GM23338 (cell line): ENCODE measurements at regions not wholly inside any gene's neighbourhood (a gene's known extent, or its start where the extent isn't known, plus 50 kb on each side); places are given as distances from the start of the nearest gene placed in this dataset.
A peak's percentile ranks its signal among the peaks of the same experiment; 100 is the strongest.

ENCODE experiments used
- ATAC-seq: fragments of 200-7000 bp; cut with Tn5 transposase; 3 replicates; pipeline ENCODE4 v1.9.1; 2020
- DNase-seq: peaks from one replicate; pipeline ENCODE4 v3.0.0-alpha.2; 2015; ENCODE audit warnings: low spot score
- H2AFZ ChIP-seq: fragments of 200-600 bp; sonication (generic); 2 replicates; pipeline ENCODE4 v1.8.0; 2016; ENCODE audit warnings: antibody characterized with exemption, mild to moderate bottlenecking, moderate library complexity
- H3F3A ChIP-seq: fragments of 200-600 bp; sonication (generic); replicated peaks from 2 replicates; pipeline ENCODE4 v1.8.0; 2017; ENCODE audit warnings: antibody characterized with exemption, mixed run types, low read depth
- H3K27ac ChIP-seq: fragments of 200-600 bp; sonication (generic); 2 replicates; pipeline ENCODE4 v1.6.1; 2016; ENCODE audit warnings: low read depth
- H3K27me3 ChIP-seq: fragments of 200-600 bp; sonication (generic); 2 replicates; pipeline ENCODE4 v1.8.0; 2016; ENCODE audit warnings: mild to moderate bottlenecking, mixed run types, moderate library complexity; ENCODE audit not compliant: insufficient read depth
- H3K36me3 ChIP-seq: fragments of 200-600 bp; sonication (generic); 2 replicates; pipeline ENCODE4 v1.8.0; 2016; ENCODE audit warnings: mild to moderate bottlenecking; ENCODE audit not compliant: insufficient read depth
- H3K4me1 ChIP-seq: fragments of 200-600 bp; sonication (generic); 2 replicates; pipeline ENCODE4 v1.8.0; 2016; ENCODE audit warnings: mild to moderate bottlenecking, moderate library complexity; ENCODE audit not compliant: insufficient read depth
- H3K4me2 ChIP-seq: fragments of 200-600 bp; sonication (generic); 2 replicates; pipeline ENCODE4 v1.7.1; 2017; ENCODE audit warnings: mixed run types
- H3K4me3 ChIP-seq: fragments of 200-600 bp; sonication (generic); 2 replicates; pipeline ENCODE4 v1.6.1; 2016; ENCODE audit warnings: mixed run types
- H3K79me2 ChIP-seq: fragments of 200-600 bp; sonication (generic); replicated peaks from 2 replicates; pipeline ENCODE4 v1.8.0; 2017; ENCODE audit warnings: mild to moderate bottlenecking; ENCODE audit not compliant: insufficient read depth
- H3K9me2 ChIP-seq: fragments of 200-600 bp; sonication (generic); 2 replicates; pipeline ENCODE4 v1.8.0; 2017; ENCODE audit not compliant: insufficient read depth
- H4K20me1 ChIP-seq: fragments of 200-600 bp; sonication (generic); replicated peaks from 2 replicates; pipeline ENCODE4 v1.8.0; 2017; ENCODE audit warnings: mild to moderate bottlenecking; ENCODE audit not compliant: insufficient read depth
- H3K27ac Mint-ChIP-seq: 2 replicates; pipeline ENCODE4 v1.8.0; 2020; ENCODE audit warnings: inconsistent platforms, mild to moderate bottlenecking, moderate library complexity, mixed read lengths
- H3K27me3 Mint-ChIP-seq: 3 replicates; pipeline ENCODE4 v1.8.0; 2022; ENCODE audit warnings: low read depth, mild to moderate bottlenecking, moderate library complexity, mixed read lengths, inconsistent platforms; ENCODE audit not compliant: insufficient read depth, poor library complexity
- H3K36me3 Mint-ChIP-seq: 3 replicates; pipeline ENCODE4 v1.8.0; 2021; ENCODE audit warnings: low read depth, mild to moderate bottlenecking, inconsistent platforms, moderate library complexity, mixed read lengths
- H3K4me1 Mint-ChIP-seq: 3 replicates; pipeline ENCODE4 v1.8.0; 2020; ENCODE audit warnings: mild to moderate bottlenecking, inconsistent platforms, mixed read lengths
- H3K4me3 Mint-ChIP-seq: 3 replicates; pipeline ENCODE4 v1.8.0; 2021; ENCODE audit warnings: moderate library complexity, mild to moderate bottlenecking, inconsistent platforms, mixed read lengths
- H3K9me3 Mint-ChIP-seq: 3 replicates; pipeline ENCODE4 v1.8.0; 2020; ENCODE audit warnings: moderate library complexity, mild to moderate bottlenecking, inconsistent platforms, mixed read lengths
- JUNB ChIP-seq: IDR thresholded peaks from one replicate; pipeline ENCODE4 v1.6.1; 2016; ENCODE audit warnings: antibody characterized with exemption; ENCODE audit not compliant: unreplicated experiment
- TF ChIP-seq, protein P1 (sequence below): fragments of 250-450 bp; sonication (Bioruptor Pico); IDR thresholded peaks from 2 replicates; pipeline ENCODE4 v1.5.0; 2020; ENCODE audit warnings: mild to moderate bottlenecking, moderate library complexity

- ATAC-seq (no peak), DNase-seq (no peak)
- no peaks in the 10 kb centered on the region for H4K20me1 ChIP-seq
- peaks cover 5% of the 10 kb centered on the region for H3K27me3 Mint-ChIP-seq
- no peaks in the 10 kb centered on the region for H3K79me2 ChIP-seq
- H3K27ac ChIP-seq = no peak overlapping the region
- no peak overlapping the region for H3K4me3 ChIP-seq
- H3K4me1 ChIP-seq = peaks cover 7% of the 10 kb centered on the region
- H3K4me1 Mint-ChIP-seq = peaks cover 3% of the 10 kb centered on the region; the same call in 1 of the 3 replicates
- H3K4me3 Mint-ChIP-seq = no peak overlapping the region
- no peaks in the 10 kb centered on the region for H3F3A ChIP-seq
- no peaks in the 10 kb centered on the region for H3K36me3 ChIP-seq
- no peak overlapping the region for H3K4me2 ChIP-seq
- H3K9me3 Mint-ChIP-seq = 0 out of 3 replicates have a peak, but pooled peaks cover 2% of the 10 kb centered on the region
- no peak overlapping the region for H3K27ac Mint-ChIP-seq
- H3K27me3 ChIP-seq = no peaks in the 10 kb centered on the region
- no peak overlapping the region for H2AFZ ChIP-seq
- no peaks in the 10 kb centered on the region for H3K36me3 Mint-ChIP-seq
- TF ChIP-seq, protein P1, sequence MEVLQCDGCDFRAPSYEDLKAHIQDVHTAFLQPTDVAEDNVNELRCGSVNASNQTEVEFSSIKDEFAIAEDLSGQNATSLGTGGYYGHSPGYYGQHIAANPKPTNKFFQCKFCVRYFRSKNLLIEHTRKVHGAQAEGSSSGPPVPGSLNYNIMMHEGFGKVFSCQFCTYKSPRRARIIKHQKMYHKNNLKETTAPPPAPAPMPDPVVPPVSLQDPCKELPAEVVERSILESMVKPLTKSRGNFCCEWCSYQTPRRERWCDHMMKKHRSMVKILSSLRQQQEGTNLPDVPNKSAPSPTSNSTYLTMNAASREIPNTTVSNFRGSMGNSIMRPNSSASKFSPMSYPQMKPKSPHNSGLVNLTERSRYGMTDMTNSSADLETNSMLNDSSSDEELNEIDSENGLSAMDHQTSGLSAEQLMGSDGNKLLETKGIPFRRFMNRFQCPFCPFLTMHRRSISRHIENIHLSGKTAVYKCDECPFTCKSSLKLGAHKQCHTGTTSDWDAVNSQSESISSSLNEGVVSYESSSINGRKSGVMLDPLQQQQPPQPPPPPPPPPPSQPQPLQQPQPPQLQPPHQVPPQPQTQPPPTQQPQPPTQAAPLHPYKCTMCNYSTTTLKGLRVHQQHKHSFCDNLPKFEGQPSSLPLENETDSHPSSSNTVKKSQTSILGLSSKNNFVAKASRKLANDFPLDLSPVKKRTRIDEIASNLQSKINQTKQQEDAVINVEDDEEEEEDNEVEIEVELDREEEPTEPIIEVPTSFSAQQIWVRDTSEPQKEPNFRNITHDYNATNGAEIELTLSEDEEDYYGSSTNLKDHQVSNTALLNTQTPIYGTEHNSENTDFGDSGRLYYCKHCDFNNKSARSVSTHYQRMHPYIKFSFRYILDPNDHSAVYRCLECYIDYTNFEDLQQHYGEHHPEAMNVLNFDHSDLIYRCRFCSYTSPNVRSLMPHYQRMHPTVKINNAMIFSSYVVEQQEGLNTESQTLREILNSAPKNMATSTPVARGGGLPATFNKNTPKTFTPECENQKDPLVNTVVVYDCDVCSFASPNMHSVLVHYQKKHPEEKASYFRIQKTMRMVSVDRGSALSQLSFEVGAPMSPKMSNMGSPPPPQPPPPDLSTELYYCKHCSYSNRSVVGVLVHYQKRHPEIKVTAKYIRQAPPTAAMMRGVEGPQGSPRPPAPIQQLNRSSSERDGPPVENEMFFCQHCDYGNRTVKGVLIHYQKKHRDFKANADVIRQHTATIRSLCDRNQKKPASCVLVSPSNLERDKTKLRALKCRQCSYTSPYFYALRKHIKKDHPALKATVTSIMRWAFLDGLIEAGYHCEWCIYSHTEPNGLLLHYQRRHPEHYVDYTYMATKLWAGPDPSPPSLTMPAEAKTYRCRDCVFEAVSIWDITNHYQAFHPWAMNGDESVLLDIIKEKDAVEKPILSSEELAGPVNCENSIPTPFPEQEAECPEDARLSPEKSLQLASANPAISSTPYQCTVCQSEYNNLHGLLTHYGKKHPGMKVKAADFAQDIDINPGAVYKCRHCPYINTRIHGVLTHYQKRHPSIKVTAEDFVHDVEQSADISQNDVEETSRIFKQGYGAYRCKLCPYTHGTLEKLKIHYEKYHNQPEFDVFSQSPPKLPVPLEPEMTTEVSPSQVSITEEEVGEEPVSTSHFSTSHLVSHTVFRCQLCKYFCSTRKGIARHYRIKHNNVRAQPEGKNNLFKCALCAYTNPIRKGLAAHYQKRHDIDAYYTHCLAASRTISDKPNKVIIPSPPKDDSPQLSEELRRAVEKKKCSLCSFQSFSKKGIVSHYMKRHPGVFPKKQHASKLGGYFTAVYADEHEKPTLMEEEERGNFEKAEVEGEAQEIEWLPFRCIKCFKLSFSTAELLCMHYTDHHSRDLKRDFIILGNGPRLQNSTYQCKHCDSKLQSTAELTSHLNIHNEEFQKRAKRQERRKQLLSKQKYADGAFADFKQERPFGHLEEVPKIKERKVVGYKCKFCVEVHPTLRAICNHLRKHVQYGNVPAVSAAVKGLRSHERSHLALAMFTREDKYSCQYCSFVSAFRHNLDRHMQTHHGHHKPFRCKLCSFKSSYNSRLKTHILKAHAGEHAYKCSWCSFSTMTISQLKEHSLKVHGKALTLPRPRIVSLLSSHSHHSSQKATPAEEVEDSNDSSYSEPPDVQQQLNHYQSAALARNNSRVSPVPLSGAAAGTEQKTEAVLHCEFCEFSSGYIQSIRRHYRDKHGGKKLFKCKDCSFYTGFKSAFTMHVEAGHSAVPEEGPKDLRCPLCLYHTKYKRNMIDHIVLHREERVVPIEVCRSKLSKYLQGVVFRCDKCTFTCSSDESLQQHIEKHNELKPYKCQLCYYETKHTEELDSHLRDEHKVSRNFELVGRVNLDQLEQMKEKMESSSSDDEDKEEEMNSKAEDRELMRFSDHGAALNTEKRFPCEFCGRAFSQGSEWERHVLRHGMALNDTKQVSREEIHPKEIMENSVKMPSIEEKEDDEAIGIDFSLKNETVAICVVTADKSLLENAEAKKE (CRISPR knock-in tag) = no peak
- H3K9me2 ChIP-seq = peaks cover 17% of the 10 kb centered on the region; the same call in 1 of the 2 replicates
Measured at GRCh38 chr2:236790963-236791362, 221.3 kb downstream of the ACKR3 start.

DNA sequence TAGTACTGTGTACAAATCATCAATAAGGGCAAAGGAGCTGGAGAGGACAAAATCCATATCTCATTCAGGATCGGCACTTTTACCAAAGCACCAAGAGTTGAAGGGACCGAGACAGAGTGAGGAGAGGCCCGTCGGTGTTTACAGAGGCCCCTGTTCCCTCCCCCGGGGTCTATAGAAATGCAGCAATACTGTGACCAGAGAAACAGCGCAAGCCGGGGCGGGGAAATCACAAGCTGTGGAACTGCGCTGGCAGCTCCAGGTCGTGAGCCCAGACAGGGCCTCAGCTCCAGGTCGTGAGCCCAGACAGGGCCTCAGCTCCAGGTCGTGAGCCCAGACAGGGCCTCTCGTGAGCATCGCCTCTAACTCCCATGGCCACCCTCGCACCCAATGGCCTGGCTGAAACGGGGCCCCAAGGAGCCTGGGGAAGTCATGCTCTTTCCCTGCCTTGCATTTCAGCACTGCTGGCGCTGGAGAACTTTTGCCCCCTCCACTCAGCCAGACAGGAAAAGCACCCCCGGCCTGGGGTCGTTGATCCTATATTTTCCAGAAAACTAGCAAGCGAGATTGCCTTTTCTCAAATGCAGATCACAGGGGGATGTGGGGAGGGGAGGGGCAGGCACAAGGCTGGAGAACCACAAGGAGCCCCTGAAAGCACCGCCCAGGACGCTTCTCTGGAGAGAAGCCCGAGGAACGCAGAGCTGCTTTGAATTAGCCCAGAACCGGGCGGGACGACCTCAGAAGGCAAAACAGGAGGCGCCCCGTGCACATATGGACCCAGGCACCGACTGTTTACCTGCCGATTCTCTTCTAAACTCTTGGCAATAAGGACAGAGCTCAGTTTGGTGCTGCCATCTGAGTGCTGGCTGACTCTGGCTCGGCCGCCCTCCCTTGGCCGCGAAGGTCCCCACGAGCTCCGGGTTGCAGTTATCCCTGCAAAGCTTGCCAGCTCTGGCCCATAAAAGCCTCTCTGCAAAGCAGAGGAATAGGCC, 223.7 kb downstream of the ACKR3 start:
- ATAC-seq = peak; percentile 80
- Histone ChIP-seq H3K27me3 (no peaks in the 10 kb centered on the region), H3K4me2 (no peak overlapping the region), H3K27ac (no peak overlapping the region), H2AFZ (peak overlapping the region; percentile 93), H3K36me3 (no peaks in the 10 kb centered on the region), H3K79me2 (no peaks in the 10 kb centered on the region), H4K20me1 (no peaks in the 10 kb centered on the region), H3K9me2 (peaks cover 8% of the 10 kb centered on the region; the same call in 1 of the 2 replicates), H3K4me1 (peaks cover 7% of the 10 kb centered on the region), H3F3A (no peaks in the 10 kb centered on the region), H3K4me3 (no peak overlapping the region)
- TF ChIP-seq JUNB = no peak
- H3K27ac Mint-ChIP-seq = no peak overlapping the region
- H3K4me1 Mint-ChIP-seq = peaks cover 3% of the 10 kb centered on the region; the same call in 1 of the 3 replicates
- 0 out of 3 replicates have a peak, but pooled peaks cover 2% of the 10 kb centered on the region for H3K9me3 Mint-ChIP-seq
- DNase-seq = peak; percentile 22
- H3K27me3 Mint-ChIP-seq = peaks cover 5% of the 10 kb centered on the region
- no peak overlapping the region for H3K4me3 Mint-ChIP-seq
- no peaks in the 10 kb centered on the region for H3K36me3 Mint-ChIP-seq
